HCT116 (cell line): ENCODE measurements at regions not wholly inside any gene's neighbourhood (a gene's known extent, or its start where the extent isn't known, plus 50 kb on each side); places are given as distances from the start of the nearest gene placed in this dataset.

ENCODE experiments used
- ATAC-seq: fragments of 200-7000 bp; cut with Tn5 transposase; 2 replicates; pipeline ENCODE4 v1.9.1; 2020; ENCODE audit warnings: mild to moderate bottlenecking, moderate library complexity
- BruUV-seq: library from RNA; stranded (reverse); fragments of 400-500 nt; replicated peaks from 2 replicates; lab custom pipeline; 2021; lab: Mats Ljungman, UMichigan
- CTCF ChIA-PET: fragments of 300-600 bp; sonication (Branson Sonifier 250); formaldehyde crosslinking; loops from one replicate; lab custom pipeline; 2021; ENCODE audit warnings: antibody characterized with exemption; lab: Charles Lee
- POLR2A ChIA-PET: fragments of 300-600, 350-600 bp; sonication (Branson Sonifier 250); formaldehyde crosslinking; loops from one replicate; lab custom pipeline; 2021; ENCODE audit warnings: antibody characterized with exemption; lab: Charles Lee
- RAD21 ChIA-PET, 2 experiments: fragments of 300-600 bp; sonication (Branson Sonifier 250); formaldehyde crosslinking; loops; one replicate each; lab custom pipeline; 2023; ENCODE audit warnings: low total read pairs in 2 of 2; ENCODE audit not compliant: uncharacterized antibody in 2 of 2, unreplicated experiment in 2 of 2, low non-redundant PET in 1 of 2; lab: Charles Lee
- DNase-seq: peaks from one replicate; pipeline ENCODE4 v3.0.0-alpha.2; 2010; ENCODE audit warnings: low read depth, low spot score
- H2AFZ ChIP-seq: fragments of 200-600 bp; shearing (Covaris generic), sonication (generic); 2 replicates; pipeline ENCODE4 v1.6.1; 2017; ENCODE audit warnings: low read depth, mixed run types, mixed read lengths, antibody characterized with exemption, low read length; ENCODE audit not compliant: poor library complexity, severe bottlenecking
- H3K27ac ChIP-seq: 2 replicates; pipeline ENCODE4 v1.5.1; 2012; ENCODE audit warnings: low read depth, low read length
- H3K27me3 ChIP-seq: fragments of 200-600 bp; sonication (generic); 2 replicates; pipeline ENCODE4 v1.6.1; 2016; ENCODE audit warnings: mixed run types, low read length, mixed read lengths; ENCODE audit not compliant: insufficient read depth
- H3K36me3 ChIP-seq, 2 experiments: fragments of 200-500 bp in 1 of 2; fragments of 200-600 bp in 1 of 2; sonication (Bioruptor generic) in 1 of 2; sonication (generic) in 1 of 2; 2 replicates each; pipeline versions ENCODE4 v1.5.1 to v1.6.1; 2014 to 2016; ENCODE audit warnings: low read length in 2 of 2, inconsistent platforms in 1 of 2, mixed read lengths in 1 of 2, mixed run types in 1 of 2; ENCODE audit not compliant: insufficient read depth in 2 of 2, control insufficient read depth in 1 of 2
- H3K4me1 ChIP-seq, 2 experiments: fragments of 200-600 bp in 1 of 2; sonication (generic) in 1 of 2; 2 replicates each; pipeline versions ENCODE4 v1.5.1 to v1.6.1; 2012 to 2017; ENCODE audit warnings: low read length in 2 of 2, inconsistent platforms in 1 of 2, mild to moderate bottlenecking in 1 of 2, mixed read lengths in 1 of 2, mixed run types in 1 of 2, moderate library complexity in 1 of 2; ENCODE audit not compliant: insufficient read depth in 2 of 2, control insufficient read depth in 1 of 2
- H3K4me2 ChIP-seq: fragments of 200-600 bp; sonication (generic); 2 replicates; pipeline ENCODE4 v1.6.1; 2017; ENCODE audit warnings: mixed run types, low read length, mixed read lengths
- H3K4me3 ChIP-seq, 2 experiments: fragments of 200-600 bp in 1 of 2; sonication (generic) in 1 of 2; replicated peaks in 1 of 2; 2 replicates each; pipeline ENCODE4 v1.5.1; 2011 to 2016; ENCODE audit warnings: low read length in 2 of 2, control low read depth in 1 of 2, low read depth in 1 of 2, mild to moderate bottlenecking in 1 of 2, mixed read lengths in 1 of 2, mixed run types in 1 of 2
- H3K79me2 ChIP-seq: fragments of 200-600 bp; sonication (generic); 2 replicates; pipeline ENCODE4 v1.6.1; 2017; ENCODE audit warnings: mild to moderate bottlenecking, mixed run types, low read length, moderate library complexity, mixed read lengths; ENCODE audit not compliant: insufficient read depth
- H3K9ac ChIP-seq: fragments of 200-600 bp; sonication (generic); 2 replicates; pipeline ENCODE4 v1.6.1; 2016; ENCODE audit warnings: low read length, mixed read lengths
- H3K9me2 ChIP-seq: fragments of 200-600 bp; sonication (generic), shearing (Covaris generic); 2 replicates; pipeline ENCODE4 v1.6.1; 2017; ENCODE audit warnings: mixed run types, mild to moderate bottlenecking, moderate library complexity; ENCODE audit not compliant: insufficient read depth
- H3K9me3 ChIP-seq, 2 experiments: fragments of 200-500 bp in 1 of 2; fragments of 200-600 bp in 1 of 2; sonication (Bioruptor generic) in 1 of 2; sonication (generic) in 1 of 2; 2 replicates each; pipeline ENCODE4 v1.6.1; 2014 to 2017; ENCODE audit warnings: low read length in 2 of 2, mixed read lengths in 2 of 2, inconsistent platforms in 1 of 2, low read depth in 1 of 2, mild to moderate bottlenecking in 1 of 2, mixed run types in 1 of 2, moderate library complexity in 1 of 2; ENCODE audit not compliant: control insufficient read depth in 1 of 2, insufficient read depth in 1 of 2
- H4K20me1 ChIP-seq: fragments of 200-600 bp; sonication (generic), shearing (Covaris generic); 2 replicates; pipeline ENCODE4 v1.6.1; 2017; ENCODE audit warnings: mixed run types, mild to moderate bottlenecking, moderate library complexity; ENCODE audit not compliant: insufficient read depth
- CBX3 ChIP-seq: IDR thresholded peaks from 2 replicates; pipeline ENCODE4 v1.6.1; 2012; ENCODE audit warnings: low read depth
- CEBPB ChIP-seq: IDR thresholded peaks from 2 replicates; pipeline ENCODE4 v1.6.1; 2012; ENCODE audit warnings: low read depth
- EGR1 ChIP-seq: IDR thresholded peaks from 2 replicates; pipeline ENCODE4 v1.6.1; 2012; ENCODE audit warnings: low read depth
- ELF1 ChIP-seq: IDR thresholded peaks from 2 replicates; pipeline ENCODE4 v1.6.1; 2012; ENCODE audit warnings: low read depth, borderline replicate concordance
- EZH2 ChIP-seq: fragments of 200-600 bp; sonication (generic); IDR thresholded peaks from 2 replicates; pipeline ENCODE4 v1.6.1; 2017; ENCODE audit warnings: antibody characterized with exemption, mixed run types
- EZH2phosphoT487 ChIP-seq: fragments of 200-600 bp; IDR thresholded peaks from 2 replicates; pipeline ENCODE4 v1.6.1; 2018; ENCODE audit warnings: antibody characterized with exemption, borderline replicate concordance
- FOSL1 ChIP-seq: IDR thresholded peaks from 2 replicates; pipeline ENCODE4 v1.6.1; 2012; ENCODE audit warnings: low read depth
- JUND ChIP-seq: IDR thresholded peaks from 2 replicates; pipeline ENCODE4 v1.6.1; 2012
- POLR2A ChIP-seq: IDR thresholded peaks from 2 replicates; pipeline ENCODE4 v1.7.0; 2011; ENCODE audit warnings: borderline replicate concordance; ENCODE audit not compliant: insufficient read depth, insufficient read length; ENCODE audit errors: extremely low read depth
- SIN3A ChIP-seq: IDR thresholded peaks from 2 replicates; pipeline ENCODE4 v1.6.1; 2012; ENCODE audit warnings: low read depth
- SP1 ChIP-seq: IDR thresholded peaks from 2 replicates; pipeline ENCODE4 v1.6.1; 2012; ENCODE audit warnings: low read depth
- SRF ChIP-seq: IDR thresholded peaks from 2 replicates; pipeline ENCODE4 v1.6.1; 2012; ENCODE audit warnings: low read depth
- TCF7L2 ChIP-seq: IDR thresholded peaks from 2 replicates; pipeline ENCODE4 v1.7.0; 2011; ENCODE audit warnings: borderline replicate concordance, inconsistent platforms; ENCODE audit not compliant: insufficient read depth, insufficient read length; ENCODE audit errors: extremely low read depth
- YY1 ChIP-seq: IDR thresholded peaks from 2 replicates; pipeline ENCODE4 v1.6.1; 2011; ENCODE audit warnings: low read length, low read depth, moderate library complexity, mild to moderate bottlenecking; ENCODE audit not compliant: insufficient replicate concordance; ENCODE audit errors: extremely low read depth
- ZFX ChIP-seq: fragments of 450-650 bp; IDR thresholded peaks from 2 replicates; pipeline ENCODE4 v1.6.1; 2017
- ZNF274 ChIP-seq: fragments of 200-500 bp; sonication (Bioruptor generic); IDR thresholded peaks from 2 replicates; pipeline ENCODE4 v1.6.1; 2014; ENCODE audit warnings: mild to moderate bottlenecking, low read depth, low read length, inconsistent platforms
- intact Hi-C: fragments of 100-400 bp; cut with micrococcal nuclease; formaldehyde crosslinking; loops from 2 replicates; pipeline ENCODE4 v1.10.0; 2022
- TF ChIP-seq, protein P1 (sequence below): IDR thresholded peaks from 2 replicates; pipeline ENCODE4 v1.6.1; 2012
- TF ChIP-seq, protein P2 (sequence below), 3 experiments: fragments of 200-600 bp in 1 of 3; sonication (generic) in 1 of 3; IDR thresholded peaks in 2 of 3; conservative IDR thresholded peaks in 1 of 3; 2 replicates each; pipeline ENCODE4 v1.5.1; 2012 to 2017; ENCODE audit warnings: low read depth in 2 of 3, low read length in 2 of 3, antibody characterized with exemption in 1 of 3, borderline replicate concordance in 1 of 3, control low read depth in 1 of 3, mild to moderate bottlenecking in 1 of 3, mixed read lengths in 1 of 3, mixed run types in 1 of 3, moderate library complexity in 1 of 3; ENCODE audit not compliant: insufficient read depth in 1 of 3
- TF ChIP-seq, protein P3 (sequence below): IDR thresholded peaks from 2 replicates; pipeline ENCODE4 v1.6.1; 2012

DNA sequence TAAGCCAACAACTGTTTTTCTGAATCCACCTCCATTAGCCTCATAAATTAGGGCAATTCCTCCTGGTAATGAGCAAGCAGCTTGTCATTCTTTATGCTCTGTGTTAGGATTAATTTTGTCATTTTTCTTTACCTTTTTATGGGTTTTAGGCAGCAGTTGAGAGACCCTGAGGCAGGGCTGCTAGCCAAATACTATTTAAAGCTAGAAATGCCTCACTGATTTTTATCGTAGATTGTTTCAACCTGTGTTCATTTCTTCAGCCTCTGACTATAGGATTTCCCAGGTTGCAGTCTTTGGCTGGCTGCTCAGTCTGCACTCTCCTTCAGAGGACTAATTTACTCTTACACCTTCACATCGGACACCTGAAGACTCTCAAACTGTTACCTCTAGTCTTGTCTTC lies 61.9 kb upstream of the RABGAP1L start:
- no peak for ATAC-seq
- RAD21 ChIA-PET, result no interaction called here
- intact Hi-C loops, result no loop called here

More for the DNA sequence above, 61.9 kb upstream of the RABGAP1L start:
- no peak for DNase-seq
- TF ChIP-seq FOSL1 (no peak), EGR1 (no peak), POLR2A (no peak), TCF7L2 (no peak), SRF (no peak), EZH2 (no peak), ZNF274 (no peak), SP1 (no peak), ZFX (no peak), EZH2phosphoT487 (no peak), SIN3A (no peak), ELF1 (no peak), JUND (no peak), CBX3 (no peak), YY1 (no peak), CEBPB (no peak)
- TF ChIP-seq, protein P1, sequence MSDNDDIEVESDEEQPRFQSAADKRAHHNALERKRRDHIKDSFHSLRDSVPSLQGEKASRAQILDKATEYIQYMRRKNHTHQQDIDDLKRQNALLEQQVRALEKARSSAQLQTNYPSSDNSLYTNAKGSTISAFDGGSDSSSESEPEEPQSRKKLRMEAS, result no peak
- TF ChIP-seq, protein P2, sequence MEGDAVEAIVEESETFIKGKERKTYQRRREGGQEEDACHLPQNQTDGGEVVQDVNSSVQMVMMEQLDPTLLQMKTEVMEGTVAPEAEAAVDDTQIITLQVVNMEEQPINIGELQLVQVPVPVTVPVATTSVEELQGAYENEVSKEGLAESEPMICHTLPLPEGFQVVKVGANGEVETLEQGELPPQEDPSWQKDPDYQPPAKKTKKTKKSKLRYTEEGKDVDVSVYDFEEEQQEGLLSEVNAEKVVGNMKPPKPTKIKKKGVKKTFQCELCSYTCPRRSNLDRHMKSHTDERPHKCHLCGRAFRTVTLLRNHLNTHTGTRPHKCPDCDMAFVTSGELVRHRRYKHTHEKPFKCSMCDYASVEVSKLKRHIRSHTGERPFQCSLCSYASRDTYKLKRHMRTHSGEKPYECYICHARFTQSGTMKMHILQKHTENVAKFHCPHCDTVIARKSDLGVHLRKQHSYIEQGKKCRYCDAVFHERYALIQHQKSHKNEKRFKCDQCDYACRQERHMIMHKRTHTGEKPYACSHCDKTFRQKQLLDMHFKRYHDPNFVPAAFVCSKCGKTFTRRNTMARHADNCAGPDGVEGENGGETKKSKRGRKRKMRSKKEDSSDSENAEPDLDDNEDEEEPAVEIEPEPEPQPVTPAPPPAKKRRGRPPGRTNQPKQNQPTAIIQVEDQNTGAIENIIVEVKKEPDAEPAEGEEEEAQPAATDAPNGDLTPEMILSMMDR (IDR thresholded peaks at IDR 0.05 in 2 of 3, conservative IDR thresholded peaks at IDR 0.05 in 1 of 3; ENCODE audit: borderline replicate concordance in 1 of 3, insufficient read depth in 1 of 3, low read depth in 2 of 3, low read length in 2 of 3), result no peak
- TF ChIP-seq, protein P3, sequence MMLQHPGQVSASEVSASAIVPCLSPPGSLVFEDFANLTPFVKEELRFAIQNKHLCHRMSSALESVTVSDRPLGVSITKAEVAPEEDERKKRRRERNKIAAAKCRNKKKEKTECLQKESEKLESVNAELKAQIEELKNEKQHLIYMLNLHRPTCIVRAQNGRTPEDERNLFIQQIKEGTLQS, result no peak
- TF ChIP-seq, all 23 proteins: peak for 0
- Histone ChIP-seq H3K9me3 (no peaks in the 10 kb centered on the region), H3K4me3 (no peak overlapping the region), H3K4me1 (no peaks in the 10 kb centered on the region), H3K27me3 (no peaks in the 10 kb centered on the region), H3K9ac (no peak overlapping the region), H4K20me1 (no peaks in the 10 kb centered on the region), H2AFZ (no peak overlapping the region), H3K79me2 (no peaks in the 10 kb centered on the region), H3K9me2 (no peaks in the 10 kb centered on the region), H3K36me3 (no peaks in the 10 kb centered on the region), H3K4me2 (no peak overlapping the region), H3K27ac (no peak overlapping the region)
- no TSS peak for BruUV-seq
- CTCF ChIA-PET, result interaction anchor here (1.0 kb wide), 1 partner anchor 120 kb away, joined by 3 read pairs; no protein-coding TSS in a partner anchor
- POLR2A ChIA-PET, result no interaction called here
